Neural crest cell (in vitro differentiated cells): ENCODE measurements at regions not wholly inside any gene's neighbourhood (a gene's known extent, or its start where the extent isn't known, plus 50 kb on each side); places are given as distances from the start of the nearest gene placed in this dataset.

Experiments used
- DNase-seq: peaks from one replicate; pipeline ENCODE4 v3.0.0; 2021; ENCODE audit warnings: low read depth, mixed read lengths, low spot score
- H3K27ac Mint-ChIP-seq: one replicate; pipeline ENCODE4 v1.8.0; 2021; ENCODE audit warnings: mild to moderate bottlenecking, mixed read lengths; ENCODE audit not compliant: unreplicated experiment
- H3K27me3 Mint-ChIP-seq: 2 replicates; pipeline ENCODE4 v1.8.0; 2021; ENCODE audit warnings: low read depth, mild to moderate bottlenecking, mixed read lengths
- H3K36me3 Mint-ChIP-seq: 2 replicates; pipeline ENCODE4 v1.8.0; 2021; ENCODE audit warnings: low read depth, mild to moderate bottlenecking, mixed read lengths
- H3K4me1 Mint-ChIP-seq: 2 replicates; pipeline ENCODE4 v1.8.0; 2021; ENCODE audit warnings: mixed read lengths
- H3K4me3 Mint-ChIP-seq: one replicate; pipeline ENCODE4 v1.8.0; 2021; ENCODE audit warnings: mild to moderate bottlenecking, mixed read lengths
- H3K9me3 Mint-ChIP-seq: 2 replicates; pipeline ENCODE4 v1.8.0; 2021; ENCODE audit warnings: mixed read lengths
- CTCF ChIP-seq: fragments of 200-600 bp; sonication (generic); conservative IDR thresholded peaks from 2 replicates; pipeline ENCODE4 v1.5.0; 2021; ENCODE audit warnings: antibody characterized with exemption, mild to moderate bottlenecking

- no peak for DNase-seq
- Mint-ChIP-seq H3K36me3 (peaks cover 10% of the 10 kb centered on the region), H3K27ac (no peak overlapping the region), H3K4me1 (no peaks in the 10 kb centered on the region), H3K4me3 (no peak overlapping the region), H3K27me3 (peaks cover 8% of the 10 kb centered on the region), H3K9me3 (peaks cover 21% of the 10 kb centered on the region)
- TF ChIP-seq CTCF = no peak
Observed at GRCh38 chr1:90591355-90591969, 125.6 kb downstream of the BARHL2 start.

GRCh38 chr1:90580176-90580575, 136.9 kb downstream of the BARHL2 start:
- Mint-ChIP-seq H3K27ac (no peak overlapping the region), H3K27me3 (peaks cover 12% of the 10 kb centered on the region), H3K9me3 (peaks cover 7% of the 10 kb centered on the region), H3K4me1 (no peaks in the 10 kb centered on the region), H3K4me3 (no peak overlapping the region), H3K36me3 (no peaks in the 10 kb centered on the region)
- no peak for TF ChIP-seq CTCF
- DNase-seq = no peak

- peaks cover 3% of the 10 kb centered on the region for H3K9me3 Mint-ChIP-seq
Observed at GRCh38 chr1:90579212-90579802, 137.8 kb downstream of the BARHL2 start.

GRCh38 chr1:90574692-90575370, 142.3 kb downstream of the BARHL2 start:
- H3K27me3 Mint-ChIP-seq = peaks cover 8% of the 10 kb centered on the region
- no peaks in the 10 kb centered on the region for H3K36me3 Mint-ChIP-seq
- H3K9me3 Mint-ChIP-seq = peaks cover 3% of the 10 kb centered on the region
- H3K27ac Mint-ChIP-seq = no peak overlapping the region
- no peak for TF ChIP-seq CTCF
- no peak overlapping the region for H3K4me3 Mint-ChIP-seq
- DNase-seq = no peak
- no peaks in the 10 kb centered on the region for H3K4me1 Mint-ChIP-seq

More at GRCh38 chr1:90579212-90579802, 137.8 kb downstream of the BARHL2 start:
- peak; percentile 84 for TF ChIP-seq CTCF
- no peak for DNase-seq
- Mint-ChIP-seq H3K27me3 (peaks cover 12% of the 10 kb centered on the region), H3K36me3 (no peaks in the 10 kb centered on the region), H3K4me3 (no peak overlapping the region), H3K27ac (no peak overlapping the region), H3K4me1 (no peaks in the 10 kb centered on the region)

- no peaks in the 10 kb centered on the region for H3K36me3 Mint-ChIP-seq
- TF ChIP-seq CTCF = no peak
- no peaks in the 10 kb centered on the region for H3K4me1 Mint-ChIP-seq
- no peak overlapping the region for H3K27ac Mint-ChIP-seq
- H3K27me3 Mint-ChIP-seq = peaks cover 2% of the 10 kb centered on the region
- H3K9me3 Mint-ChIP-seq = peaks cover 3% of the 10 kb centered on the region
- no peak overlapping the region for H3K4me3 Mint-ChIP-seq
- DNase-seq = no peak
Observed at GRCh38 chr1:90573736-90574135, 143.4 kb downstream of the BARHL2 start.
